ENCODE measurements at regions not wholly inside any gene's neighbourhood (a gene's known extent, or its start where the extent isn't known, plus 50 kb on each side); places are given as distances from the start of the nearest gene placed in this dataset.

- TF ChIP-seq POLR2A (IDR thresholded peaks at IDR 0.05) (no peak), CTCF (IDR thresholded peaks at IDR 0.05) (no peak)
These were observed 94.6 kb upstream of the DNAH5 start for GRCh38 chr5:14039063-14039462.

Data from Peyer's patch (tissue), 4 donors.